Activated T-helper 1 cell treated with anti-CD3 and anti-CD28 coated beads, Interleukin-12 subunit alpha, Interleukin-12 subunit beta, Interleukin-2, Interleukin-4 antibody, amounts not matched to agents 30 ng/mL and 10 ng/mL and 1 ng/mL, durations not matched to agents 14 hours and 24 hours and 36 hours (primary cell): ENCODE measurements at regions not wholly inside any gene's neighbourhood (a gene's known extent, or its start where the extent isn't known, plus 50 kb on each side); places are given as distances from the start of the nearest gene placed in this dataset.
"Not testable (repeated sequence)": the region's sequence is repeated elsewhere in the genome, so short reads cannot be mapped to it uniquely, and the experiment has no call there.

Experiments
- DNase-seq: peaks from one replicate; pipeline ENCODE4 v3.0.0; 2021; ENCODE audit warnings: low spot score
- H3K27ac Mint-ChIP-seq: one replicate; pipeline ENCODE4 v1.8.0; 2021; ENCODE audit warnings: mild to moderate bottlenecking, mixed read lengths
- H3K27me3 Mint-ChIP-seq: one replicate; pipeline ENCODE4 v1.8.0; 2022; ENCODE audit warnings: mild to moderate bottlenecking, moderate library complexity, mixed read lengths; ENCODE audit not compliant: insufficient read depth
- H3K36me3 Mint-ChIP-seq: one replicate; pipeline ENCODE4 v1.8.0; 2021; ENCODE audit warnings: low read depth, mixed read lengths
- H3K4me1 Mint-ChIP-seq: one replicate; pipeline ENCODE4 v1.8.0; 2021; ENCODE audit warnings: low read depth, mixed read lengths
- H3K4me3 Mint-ChIP-seq: one replicate; pipeline ENCODE4 v1.8.0; 2021; ENCODE audit warnings: mild to moderate bottlenecking, moderate library complexity, mixed read lengths
- H3K9me3 Mint-ChIP-seq: one replicate; pipeline ENCODE4 v1.8.0; 2021; ENCODE audit warnings: mixed read lengths
- intact Hi-C: fragments of 100-400 bp; cut with micrococcal nuclease; formaldehyde crosslinking; loops from one replicate; pipeline ENCODE4 v1.15.1; 2024

DNA sequence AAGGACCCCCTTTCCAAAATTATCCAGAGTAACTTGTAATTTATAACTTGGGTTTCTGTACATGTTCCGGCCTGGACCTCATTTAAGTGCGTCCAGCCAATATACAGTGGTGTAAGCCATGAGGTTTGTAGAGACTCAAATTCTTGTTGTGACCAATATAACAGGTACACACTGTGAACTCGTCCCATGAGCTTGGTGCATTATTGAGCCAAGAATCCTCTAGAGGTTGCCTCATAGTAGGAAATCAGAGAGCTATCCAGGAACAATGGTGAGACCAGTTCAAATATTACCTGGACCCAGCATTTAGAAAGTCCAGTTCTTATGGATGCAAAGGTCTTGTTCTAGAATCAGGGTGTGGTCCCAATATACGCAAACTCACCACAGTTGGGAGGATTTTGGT lies 138.2 kb downstream of the NPIPB5 start:
- Mint-ChIP-seq H3K4me1 (no peaks in the 10 kb centered on the region), H3K36me3 (no peaks in the 10 kb centered on the region), H3K27ac (no peak overlapping the region), H3K4me3 (no peak overlapping the region), H3K9me3 (no peaks in the 10 kb centered on the region), H3K27me3 (peaks cover 3% of the 10 kb centered on the region)
- DNase-seq, result no peak
- intact Hi-C loops, result no loop called here

DNA sequence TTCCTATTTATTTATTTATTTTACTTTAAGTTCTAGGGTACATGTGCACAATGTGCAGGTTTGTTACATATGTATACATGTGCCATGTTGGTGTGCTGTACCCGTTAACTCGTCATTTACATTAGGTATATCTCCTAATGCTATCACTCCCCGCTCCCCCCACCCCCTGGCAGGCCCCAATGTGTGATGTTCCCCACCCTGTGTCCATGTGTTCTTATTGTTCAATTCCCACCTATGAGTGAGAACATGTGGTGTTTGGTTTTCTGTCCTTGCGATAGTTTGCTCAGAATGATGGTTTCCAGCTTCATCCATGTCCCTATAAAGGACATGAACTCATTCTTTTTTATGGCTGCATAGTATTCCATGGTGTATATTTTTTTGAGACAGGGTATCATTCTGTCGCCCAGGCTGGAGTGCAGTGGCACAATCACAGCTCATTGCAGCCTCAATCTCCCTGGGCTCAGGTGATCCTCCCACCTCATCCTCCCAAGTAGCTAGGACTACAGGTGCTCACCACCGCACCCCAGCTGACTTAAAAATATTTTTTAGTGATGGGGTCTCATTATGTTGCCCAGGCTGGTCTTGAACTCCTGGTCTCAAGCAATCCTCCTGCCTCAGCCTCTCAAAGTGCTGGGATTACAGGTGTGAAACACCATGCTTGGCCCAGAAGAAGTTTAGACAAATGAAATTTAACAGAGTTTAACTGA lies 140.6 kb downstream of the NPIPB5 start:
- H3K36me3 Mint-ChIP-seq, H3K9me3 Mint-ChIP-seq, H3K4me1 Mint-ChIP-seq, intact Hi-C loops, H3K27ac Mint-ChIP-seq, DNase-seq, H3K4me3 Mint-ChIP-seq: not testable (repeated sequence)
- H3K27me3 Mint-ChIP-seq, result peaks cover 13% of the 10 kb centered on the region

DNA sequence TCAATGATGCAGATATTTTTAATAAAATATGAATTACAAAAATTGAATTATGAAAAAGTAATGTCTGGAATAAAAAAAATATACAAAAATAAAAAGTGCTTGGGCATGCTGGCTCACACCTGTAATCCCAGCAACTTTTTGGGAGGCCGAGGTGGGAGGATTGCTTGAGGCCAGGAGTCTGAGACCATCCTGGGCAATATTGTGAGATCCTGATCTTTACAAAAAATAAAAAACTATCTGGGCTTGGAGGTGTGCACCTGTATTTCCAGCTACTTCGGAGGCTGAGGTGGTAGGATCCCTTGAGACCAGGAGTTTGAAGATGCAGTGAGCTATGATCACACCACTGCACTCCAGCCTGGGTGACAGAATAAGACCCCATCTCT lies 141.8 kb downstream of the NPIPB5 start:
- Mint-ChIP-seq H3K9me3 (no peaks in the 10 kb centered on the region), H3K4me3 (no peak overlapping the region), H3K27ac (no peak overlapping the region), H3K36me3 (no peaks in the 10 kb centered on the region), H3K27me3 (peaks cover 13% of the 10 kb centered on the region), H3K4me1 (no peaks in the 10 kb centered on the region)
- no peak for DNase-seq
- intact Hi-C loops, result no loop called here

DNA sequence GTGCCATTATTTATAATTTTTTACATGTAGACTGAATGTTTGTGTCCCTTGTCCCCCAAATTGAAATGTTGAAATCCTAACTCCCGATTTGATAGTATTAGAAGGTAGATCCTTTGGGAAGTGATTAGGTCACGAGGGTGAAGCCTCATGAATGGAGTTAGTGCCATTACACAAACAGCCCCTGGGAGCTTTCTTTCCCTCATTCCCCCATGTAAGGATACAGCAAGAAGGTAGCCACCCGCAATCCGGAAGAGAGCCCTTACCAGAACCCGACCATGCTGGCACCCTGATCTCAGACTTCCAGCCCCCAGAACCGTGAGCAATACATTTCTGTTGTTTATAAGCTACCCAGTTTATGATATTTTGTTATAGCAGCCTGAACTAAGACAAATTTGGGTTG lies 143.2 kb downstream of the NPIPB5 start:
- intact Hi-C loops, result no loop called here
- Mint-ChIP-seq H3K4me3 (no peak overlapping the region), H3K36me3 (no peaks in the 10 kb centered on the region), H3K9me3 (no peaks in the 10 kb centered on the region), H3K27me3 (peaks cover 13% of the 10 kb centered on the region), H3K4me1 (no peaks in the 10 kb centered on the region), H3K27ac (no peak overlapping the region)
- DNase-seq, result no peak

DNA sequence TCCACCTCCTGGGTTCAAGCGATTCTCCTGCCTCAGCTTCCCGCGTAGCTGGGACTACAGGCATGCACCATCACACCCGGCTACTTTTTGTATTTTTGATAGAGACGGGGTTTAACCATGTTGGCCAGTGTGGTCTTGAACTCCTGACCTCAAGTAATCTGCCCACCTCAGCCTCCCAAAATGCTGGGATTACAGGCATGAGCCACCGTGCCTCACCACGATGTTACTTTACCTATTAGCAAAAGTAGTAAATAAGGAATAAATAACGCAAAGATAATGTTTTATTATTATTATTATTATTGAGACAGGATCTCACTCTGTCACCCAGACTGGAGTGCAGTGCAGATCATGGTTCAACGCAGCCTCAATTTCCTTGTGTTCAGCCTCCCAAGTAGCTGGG lies 145.9 kb downstream of the NPIPB5 start:
- H3K4me3 Mint-ChIP-seq, H3K36me3 Mint-ChIP-seq, H3K9me3 Mint-ChIP-seq, DNase-seq, intact Hi-C loops, H3K4me1 Mint-ChIP-seq, H3K27ac Mint-ChIP-seq: not testable (repeated sequence)
- peaks cover 13% of the 10 kb centered on the region for H3K27me3 Mint-ChIP-seq

DNA sequence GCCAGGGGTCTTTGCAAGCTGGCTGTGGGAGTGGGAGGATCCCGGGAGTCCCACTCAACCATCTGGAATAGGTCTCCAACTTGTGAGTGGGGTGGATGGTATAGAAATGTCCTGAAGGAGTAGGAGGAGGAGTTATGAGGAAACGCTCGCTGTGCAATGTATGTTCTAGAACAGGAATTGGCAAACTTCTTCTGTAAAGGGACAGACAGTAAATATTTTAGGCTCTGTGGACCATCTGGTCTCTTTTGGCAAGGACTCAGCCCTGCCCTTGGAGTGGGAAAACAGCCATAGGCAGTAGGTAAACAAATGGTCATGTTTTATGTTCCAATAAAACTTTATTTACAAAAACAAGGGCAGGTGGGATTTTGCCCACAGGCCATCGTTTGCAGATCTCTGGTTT lies 149.2 kb downstream of the NPIPB5 start:
- Mint-ChIP-seq H3K36me3 (no peaks in the 10 kb centered on the region), H3K9me3 (no peaks in the 10 kb centered on the region), H3K4me3 (no peak overlapping the region), H3K27ac (no peak overlapping the region), H3K4me1 (no peaks in the 10 kb centered on the region), H3K27me3 (peaks cover 6% of the 10 kb centered on the region)
- DNase-seq, result no peak
- intact Hi-C loops, result no loop called here

DNA sequence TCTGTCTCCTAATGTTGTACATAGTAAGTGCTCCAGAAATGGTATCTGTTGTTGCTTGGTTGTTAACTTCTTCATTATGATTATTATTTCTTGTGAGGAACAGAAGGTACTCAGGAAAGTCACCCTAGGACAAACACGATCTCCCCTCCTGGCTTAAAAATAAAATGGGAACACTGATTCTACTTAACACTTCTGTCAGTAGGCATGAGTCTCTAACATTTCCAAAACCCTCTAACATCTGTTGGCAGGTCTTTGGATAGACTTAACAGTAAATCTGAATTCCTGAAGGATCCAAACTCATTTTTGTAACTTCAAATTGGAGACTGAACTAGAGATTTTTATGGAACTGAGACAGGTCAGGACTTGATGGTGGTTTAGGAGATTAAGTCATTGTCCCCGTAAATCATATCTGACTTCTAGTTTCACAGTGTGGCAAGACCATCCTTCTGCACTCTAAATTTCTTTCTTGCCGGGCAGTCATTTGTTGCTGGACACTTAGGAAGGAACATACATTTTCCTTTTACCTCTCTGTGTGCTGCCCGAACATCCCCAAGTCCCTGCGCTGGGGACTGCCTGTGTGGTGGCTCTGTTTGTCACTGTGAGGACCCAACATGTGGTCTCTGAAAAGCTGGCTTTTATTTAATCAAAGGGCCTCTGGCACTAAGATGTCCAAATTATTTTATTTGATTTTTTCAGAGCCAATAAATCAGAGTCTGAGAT lies 149.9 kb downstream of the NPIPB5 start:
- peaks cover 2% of the 10 kb centered on the region for H3K27me3 Mint-ChIP-seq
- no peaks in the 10 kb centered on the region for H3K9me3 Mint-ChIP-seq
- no peaks in the 10 kb centered on the region for H3K36me3 Mint-ChIP-seq
- intact Hi-C loops, result no loop called here
- no peak overlapping the region for H3K27ac Mint-ChIP-seq
- DNase-seq, result no peak
- H3K4me1 Mint-ChIP-seq, result no peaks in the 10 kb centered on the region
- H3K4me3 Mint-ChIP-seq, result no peak overlapping the region

DNA sequence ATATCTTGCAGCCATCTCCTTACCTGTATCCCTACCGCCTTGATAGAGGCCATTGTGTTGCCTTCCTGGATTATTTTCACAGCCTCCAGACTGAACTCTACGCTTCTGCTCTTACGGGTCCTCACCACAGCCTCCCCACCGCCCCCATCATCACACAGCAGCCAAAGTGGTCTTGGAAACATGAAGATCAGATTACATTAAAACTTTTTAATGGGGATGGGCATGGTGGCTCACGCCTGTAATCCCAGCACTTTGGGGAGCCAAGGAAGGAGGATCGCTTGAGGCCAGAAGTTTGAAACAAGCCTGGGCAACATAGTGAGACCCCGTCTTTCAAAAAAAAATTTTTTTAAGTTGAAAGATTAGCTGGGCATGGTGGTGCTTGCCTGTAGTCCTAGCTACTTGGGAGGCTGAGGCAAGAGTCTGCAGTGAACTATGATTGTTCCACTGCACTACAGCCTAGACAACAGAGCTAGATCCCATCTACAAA lies 150.5 kb downstream of the NPIPB5 start:
- DNase-seq, result no peak
- Mint-ChIP-seq H3K9me3 (no peaks in the 10 kb centered on the region), H3K4me1 (no peaks in the 10 kb centered on the region), H3K27me3 (peaks cover under 1% of the 10 kb centered on the region), H3K4me3 (no peak overlapping the region), H3K27ac (no peak overlapping the region), H3K36me3 (no peaks in the 10 kb centered on the region)
- intact Hi-C loops, result no loop called here

DNA sequence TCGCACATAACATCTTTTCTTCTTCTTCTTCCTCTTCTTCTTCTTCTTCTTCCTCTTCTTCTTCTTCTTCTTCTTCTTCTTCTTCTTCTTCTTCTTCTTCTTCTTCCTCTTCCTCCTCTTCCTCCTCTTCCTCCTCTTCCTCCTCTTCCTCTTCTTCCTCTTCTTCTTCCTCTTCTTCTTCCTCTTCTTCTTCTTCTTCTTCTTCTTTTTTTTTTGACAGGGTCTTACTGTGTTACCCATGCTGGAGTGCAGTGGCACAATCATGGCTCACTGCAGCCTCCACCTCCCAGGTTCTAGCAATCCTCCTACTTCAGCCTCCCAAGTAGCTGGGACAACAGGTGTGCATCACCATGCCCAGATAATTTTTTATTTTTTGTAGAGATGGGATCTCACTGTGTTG lies 151.0 kb upstream of the HS3ST2 start:
- H3K4me1 Mint-ChIP-seq, H3K9me3 Mint-ChIP-seq, H3K27me3 Mint-ChIP-seq, DNase-seq, H3K4me3 Mint-ChIP-seq, intact Hi-C loops, H3K27ac Mint-ChIP-seq, H3K36me3 Mint-ChIP-seq: not testable (repeated sequence)

DNA sequence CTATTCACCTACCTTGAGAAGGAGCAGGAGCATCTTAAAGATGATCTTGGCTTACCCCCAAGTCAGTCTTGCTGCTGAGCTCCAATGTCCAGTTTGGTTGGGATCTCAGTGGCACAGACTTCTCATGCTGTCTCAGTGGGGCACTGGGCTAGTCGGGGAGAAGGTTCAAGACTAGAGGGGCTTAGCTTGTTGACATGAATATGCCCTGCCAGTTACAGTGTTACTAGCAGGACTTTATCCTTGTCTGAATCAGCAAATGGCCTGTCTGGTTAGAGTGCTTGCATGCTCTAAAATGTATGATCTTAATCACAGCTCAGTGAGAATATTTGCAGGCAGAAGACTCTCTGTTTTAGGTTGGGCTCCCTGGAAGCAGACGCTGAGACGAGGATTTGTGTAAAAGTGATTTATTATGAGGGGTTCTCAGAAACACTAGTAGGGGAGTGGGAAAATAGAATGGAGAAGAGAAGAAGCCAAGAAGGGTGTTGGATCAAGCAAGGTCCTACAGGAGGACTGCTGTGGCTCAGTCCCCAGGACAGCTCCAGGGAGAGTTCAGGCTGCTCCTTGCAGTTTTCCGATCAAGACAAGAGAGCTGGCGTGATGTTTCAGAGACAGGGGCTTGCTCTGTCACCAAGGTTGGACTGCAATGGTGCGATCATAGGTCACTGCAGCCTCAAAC lies 150.4 kb upstream of the HS3ST2 start:
- no peaks in the 10 kb centered on the region for H3K27me3 Mint-ChIP-seq
- intact Hi-C loops, result no loop called here
- no peaks in the 10 kb centered on the region for H3K36me3 Mint-ChIP-seq
- no peaks in the 10 kb centered on the region for H3K4me1 Mint-ChIP-seq
- no peak overlapping the region for H3K27ac Mint-ChIP-seq
- H3K4me3 Mint-ChIP-seq, result no peak overlapping the region
- no peak for DNase-seq
- no peaks in the 10 kb centered on the region for H3K9me3 Mint-ChIP-seq

DNA sequence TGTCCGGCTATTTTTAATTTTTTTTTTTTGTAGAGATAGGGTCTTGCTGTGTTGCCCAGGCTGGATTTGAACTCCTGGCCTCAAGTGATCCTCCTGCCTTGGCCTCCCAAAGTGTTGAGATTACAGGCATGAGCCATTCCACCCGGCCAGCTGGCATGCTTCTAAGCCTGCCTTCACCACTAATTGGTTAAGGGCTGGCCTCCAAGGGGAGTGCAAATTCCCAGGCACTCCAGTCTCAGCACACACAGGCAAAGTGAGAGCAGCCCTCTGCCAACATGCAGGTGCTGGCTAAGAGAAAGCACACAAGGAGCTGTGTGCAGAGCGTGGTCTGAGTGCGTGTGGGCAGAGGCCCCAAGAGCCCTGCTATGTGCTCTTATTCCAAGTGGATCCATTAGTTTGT lies 149.8 kb upstream of the HS3ST2 start:
- H3K27me3 Mint-ChIP-seq, result no peaks in the 10 kb centered on the region
- DNase-seq, result no peak
- no peaks in the 10 kb centered on the region for H3K4me1 Mint-ChIP-seq
- no peaks in the 10 kb centered on the region for H3K9me3 Mint-ChIP-seq
- no peak overlapping the region for H3K4me3 Mint-ChIP-seq
- H3K36me3 Mint-ChIP-seq, result no peaks in the 10 kb centered on the region
- H3K27ac Mint-ChIP-seq, result no peak overlapping the region
- intact Hi-C loops, result no loop called here

DNA sequence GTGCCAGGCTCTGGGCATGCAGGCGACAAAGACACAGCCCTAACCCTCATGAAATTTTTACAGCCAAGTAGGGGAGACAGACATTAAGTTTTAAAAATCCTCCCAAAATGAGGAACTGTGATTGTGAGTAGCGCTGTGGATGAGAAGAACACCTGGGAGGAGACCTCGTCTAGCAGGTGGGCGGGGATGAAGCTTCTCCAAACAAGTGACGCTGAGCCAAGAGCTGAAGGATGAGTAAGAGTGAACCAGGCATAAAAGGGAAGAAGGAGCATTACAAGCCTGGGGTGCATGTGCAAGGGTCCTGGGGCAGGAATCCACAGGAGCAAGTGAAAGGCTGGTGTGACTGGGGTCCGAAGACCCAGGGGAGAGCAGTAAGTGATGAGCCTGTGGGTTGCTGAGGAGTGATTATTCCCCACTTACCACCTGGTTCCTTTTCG lies 149.4 kb upstream of the HS3ST2 start:
- H3K27me3 Mint-ChIP-seq, result no peaks in the 10 kb centered on the region
- no peak overlapping the region for H3K27ac Mint-ChIP-seq
- H3K36me3 Mint-ChIP-seq, result no peaks in the 10 kb centered on the region
- intact Hi-C loops, result no loop called here
- no peak for DNase-seq
- no peaks in the 10 kb centered on the region for H3K9me3 Mint-ChIP-seq
- H3K4me3 Mint-ChIP-seq, result no peak overlapping the region
- no peaks in the 10 kb centered on the region for H3K4me1 Mint-ChIP-seq

DNA sequence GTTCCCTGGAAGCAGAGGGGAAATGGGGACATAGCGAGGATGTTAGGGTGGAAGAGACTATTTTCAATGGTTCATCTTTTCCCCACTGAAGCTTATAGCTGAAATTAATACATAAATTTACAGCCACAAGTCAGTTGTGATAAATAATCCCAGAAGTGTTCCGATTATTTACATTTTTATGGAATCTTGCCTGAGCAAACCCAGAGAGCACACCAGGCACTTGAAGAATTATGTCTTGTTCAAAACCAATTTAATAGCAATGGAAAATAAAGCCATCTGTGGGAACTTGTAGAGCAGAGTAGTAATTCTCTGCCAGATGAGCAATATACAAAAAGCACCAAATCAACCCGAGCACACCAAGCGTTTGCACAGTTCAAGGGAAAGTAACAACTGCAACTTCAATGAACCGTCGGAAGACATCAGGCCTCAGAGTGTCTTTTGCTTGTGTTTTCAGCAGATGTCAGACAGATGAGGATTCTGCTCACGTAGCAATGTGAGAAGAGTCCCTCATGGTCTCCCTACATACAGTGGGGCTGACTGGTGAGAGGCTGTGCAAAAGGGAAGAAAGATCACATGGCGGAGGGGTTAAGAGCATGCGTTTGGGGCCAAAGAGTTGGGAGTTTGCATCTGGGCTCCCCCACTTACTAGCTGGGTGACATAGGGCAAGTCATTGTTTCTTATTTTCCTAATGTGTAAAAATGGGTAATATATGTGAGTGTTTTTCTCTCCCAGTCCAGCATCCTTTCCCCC lies 148.7 kb upstream of the HS3ST2 start:
- no peaks in the 10 kb centered on the region for H3K4me1 Mint-ChIP-seq
- intact Hi-C loops, result no loop called here
- no peaks in the 10 kb centered on the region for H3K9me3 Mint-ChIP-seq
- no peaks in the 10 kb centered on the region for H3K27me3 Mint-ChIP-seq
- no peak overlapping the region for H3K4me3 Mint-ChIP-seq
- no peak overlapping the region for H3K27ac Mint-ChIP-seq
- no peaks in the 10 kb centered on the region for H3K36me3 Mint-ChIP-seq
- no peak for DNase-seq
